Fibroblast of lung (primary cell): ENCODE measurements at regions not wholly inside any gene's neighbourhood (a gene's known extent, or its start where the extent isn't known, plus 50 kb on each side); places are given as distances from the start of the nearest gene placed in this dataset.

Experiments
- DNase-seq, 2 donors: peaks; one replicate each; pipeline versions ENCODE4 v3.0.0 to v3.0.0-alpha.2; 2010; ENCODE audit warnings: low read depth in 2 of 2
- H2AFZ ChIP-seq: 2 replicates; pipeline ENCODE4 v1.5.1; 2012; ENCODE audit warnings: low read length, control low read depth, inconsistent platforms
- H3K27ac ChIP-seq: 2 replicates; pipeline ENCODE4 v1.5.1; 2011; ENCODE audit warnings: low read length, control low read depth; ENCODE audit not compliant: insufficient read depth
- H3K27me3 ChIP-seq: 2 replicates; pipeline ENCODE4 v1.5.1; 2011; ENCODE audit warnings: mild to moderate bottlenecking, low read length; ENCODE audit not compliant: control insufficient read depth, insufficient read depth
- H3K36me3 ChIP-seq: 2 replicates; pipeline ENCODE4 v1.5.1; 2011; ENCODE audit warnings: low read length; ENCODE audit not compliant: control insufficient read depth, insufficient read depth
- H3K4me1 ChIP-seq: 2 replicates; pipeline ENCODE4 v1.5.1; 2011; ENCODE audit warnings: low read length; ENCODE audit not compliant: control insufficient read depth, insufficient read depth; ENCODE audit errors: extremely low read depth
- H3K4me2 ChIP-seq: 2 replicates; pipeline ENCODE4 v1.5.1; 2011; ENCODE audit warnings: low read length, control low read depth; ENCODE audit not compliant: insufficient read depth; ENCODE audit errors: extremely low read depth
- H3K4me3 ChIP-seq, 4 experiments: fragments of 200-600 bp in 1 of 4; sonication (generic) in 1 of 4; replicated peaks in 1 of 4; 2 replicates each; pipeline ENCODE4 v1.5.1; 2011 to 2016; ENCODE audit warnings: low read length in 4 of 4, low read depth in 3 of 4, mild to moderate bottlenecking in 3 of 4, control low read depth in 2 of 4, inconsistent platforms in 1 of 4, mixed read lengths in 1 of 4; ENCODE audit not compliant: insufficient read depth in 1 of 4; ENCODE audit errors: control extremely low read depth in 1 of 4
- H3K79me2 ChIP-seq: 2 replicates; pipeline ENCODE4 v1.5.1; 2012; ENCODE audit warnings: mild to moderate bottlenecking, low read length, inconsistent platforms; ENCODE audit not compliant: control insufficient read depth, insufficient read depth
- H3K9ac ChIP-seq: 2 replicates; pipeline ENCODE4 v1.5.1; 2011; ENCODE audit warnings: mild to moderate bottlenecking, low read length, control low read depth; ENCODE audit not compliant: insufficient read depth
- H3K9me3 ChIP-seq: 2 replicates; pipeline ENCODE4 v1.5.1; 2012; ENCODE audit warnings: low read depth, low read length; ENCODE audit not compliant: control insufficient read depth, insufficient read depth
- H4K20me1 ChIP-seq: 2 replicates; pipeline ENCODE4 v1.5.1; 2011; ENCODE audit warnings: low read length; ENCODE audit not compliant: control insufficient read depth, insufficient read depth; ENCODE audit errors: extremely low read depth
- CTCF ChIP-seq, 2 donors: IDR thresholded peaks in 1 of 2; conservative IDR thresholded peaks in 1 of 2; 1 replicate in 1 of 2; 2 replicates in 1 of 2; pipeline ENCODE4 v1.5.1; 2011 to 2012; ENCODE audit warnings: low read length in 2 of 2, control low read depth in 1 of 2, inconsistent platforms in 1 of 2, low read depth in 1 of 2, mild to moderate bottlenecking in 1 of 2
- EZH2 ChIP-seq: IDR thresholded peaks from 2 replicates; pipeline ENCODE4 v1.5.1; 2012; ENCODE audit warnings: low read length, control low read depth, mild to moderate bottlenecking; ENCODE audit errors: missing control alignments

- no peak overlapping the region for H2AFZ ChIP-seq
- no peaks in the 10 kb centered on the region for H3K79me2 ChIP-seq
- no peak overlapping the region for H3K4me3 ChIP-seq
- DNase-seq: no peak
- H3K36me3 ChIP-seq: no peaks in the 10 kb centered on the region
- no peak overlapping the region for H3K9ac ChIP-seq
- no peak overlapping the region for H3K4me2 ChIP-seq
- no peaks in the 10 kb centered on the region for H3K4me1 ChIP-seq
- TF ChIP-seq CTCF (conservative IDR thresholded peaks at IDR 0.05 in 1 of 2, IDR thresholded peaks at IDR 0.05 in 1 of 2; ENCODE audit: low read depth in 1 of 2, low read length in 2 of 2) (no peak), EZH2 (no peak)
- H3K9me3 ChIP-seq: no peaks in the 10 kb centered on the region
- no peaks in the 10 kb centered on the region for H4K20me1 ChIP-seq
- no peaks in the 10 kb centered on the region for H3K27me3 ChIP-seq
- no peak overlapping the region for H3K27ac ChIP-seq
Observed at GRCh38 chr9:108130905-108131304, 641.3 kb upstream of the KLF4 start.

- no peak overlapping the region for H3K4me2 ChIP-seq
- no peak for DNase-seq
- H3K9me3 ChIP-seq: no peaks in the 10 kb centered on the region
- no peak overlapping the region for H3K9ac ChIP-seq
- no peaks in the 10 kb centered on the region for H3K79me2 ChIP-seq
- no peaks in the 10 kb centered on the region for H3K27me3 ChIP-seq
- H4K20me1 ChIP-seq: no peaks in the 10 kb centered on the region
- H3K36me3 ChIP-seq: no peaks in the 10 kb centered on the region
- TF ChIP-seq EZH2 (no peak), CTCF (conservative IDR thresholded peaks at IDR 0.05 in 1 of 2, IDR thresholded peaks at IDR 0.05 in 1 of 2; ENCODE audit: low read depth in 1 of 2, low read length in 2 of 2) (peak; percentile 5 to 42)
- no peak overlapping the region for H3K4me3 ChIP-seq
- no peak overlapping the region for H2AFZ ChIP-seq
- no peaks in the 10 kb centered on the region for H3K4me1 ChIP-seq
- no peak overlapping the region for H3K27ac ChIP-seq
Observed at GRCh38 chr9:108125625-108126024, 636.1 kb upstream of the KLF4 start.

- Histone ChIP-seq H3K4me3 (no peak overlapping the region), H2AFZ (no peak overlapping the region), H3K4me1 (no peaks in the 10 kb centered on the region), H3K27me3 (no peaks in the 10 kb centered on the region), H3K36me3 (no peaks in the 10 kb centered on the region), H3K27ac (no peak overlapping the region), H3K9ac (no peak overlapping the region), H3K9me3 (no peaks in the 10 kb centered on the region), H3K79me2 (no peaks in the 10 kb centered on the region), H3K4me2 (no peak overlapping the region), H4K20me1 (no peaks in the 10 kb centered on the region)
- no peak for DNase-seq
- no peak for TF ChIP-seq EZH2
- no peak for TF ChIP-seq CTCF (conservative IDR thresholded peaks at IDR 0.05 in 1 of 2, IDR thresholded peaks at IDR 0.05 in 1 of 2; ENCODE audit: low read depth in 1 of 2, low read length in 2 of 2)
Observed at GRCh38 chr9:108119530-108120113, 630.1 kb upstream of the KLF4 start.
